ENCODE measurements at regions not wholly inside any gene's neighbourhood (a gene's known extent, or its start where the extent isn't known, plus 50 kb on each side); places are given as distances from the start of the nearest gene placed in this dataset.

DNA sequence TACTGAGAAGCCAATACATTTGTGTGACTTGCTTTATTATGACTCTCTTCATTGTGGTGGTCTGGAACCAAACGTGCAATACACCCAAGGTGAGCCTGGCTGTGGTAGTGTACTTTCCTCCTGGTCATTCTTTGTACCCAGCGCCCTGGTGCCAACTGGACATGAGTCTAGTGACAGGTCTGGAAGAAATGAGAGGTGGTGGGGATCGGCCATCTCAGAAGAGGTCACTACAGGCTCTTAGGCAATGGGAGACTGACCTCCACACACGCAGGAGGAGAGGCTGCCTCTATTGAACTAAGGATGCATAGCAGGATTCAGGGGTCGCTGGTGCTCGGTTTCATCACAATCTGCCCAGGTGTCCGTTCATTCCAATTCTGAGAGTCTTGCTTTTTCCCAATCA, 56.4 kb upstream of the RTL6 start:
- DNase-seq (ENCODE audit: low read depth): no peak

DNA sequence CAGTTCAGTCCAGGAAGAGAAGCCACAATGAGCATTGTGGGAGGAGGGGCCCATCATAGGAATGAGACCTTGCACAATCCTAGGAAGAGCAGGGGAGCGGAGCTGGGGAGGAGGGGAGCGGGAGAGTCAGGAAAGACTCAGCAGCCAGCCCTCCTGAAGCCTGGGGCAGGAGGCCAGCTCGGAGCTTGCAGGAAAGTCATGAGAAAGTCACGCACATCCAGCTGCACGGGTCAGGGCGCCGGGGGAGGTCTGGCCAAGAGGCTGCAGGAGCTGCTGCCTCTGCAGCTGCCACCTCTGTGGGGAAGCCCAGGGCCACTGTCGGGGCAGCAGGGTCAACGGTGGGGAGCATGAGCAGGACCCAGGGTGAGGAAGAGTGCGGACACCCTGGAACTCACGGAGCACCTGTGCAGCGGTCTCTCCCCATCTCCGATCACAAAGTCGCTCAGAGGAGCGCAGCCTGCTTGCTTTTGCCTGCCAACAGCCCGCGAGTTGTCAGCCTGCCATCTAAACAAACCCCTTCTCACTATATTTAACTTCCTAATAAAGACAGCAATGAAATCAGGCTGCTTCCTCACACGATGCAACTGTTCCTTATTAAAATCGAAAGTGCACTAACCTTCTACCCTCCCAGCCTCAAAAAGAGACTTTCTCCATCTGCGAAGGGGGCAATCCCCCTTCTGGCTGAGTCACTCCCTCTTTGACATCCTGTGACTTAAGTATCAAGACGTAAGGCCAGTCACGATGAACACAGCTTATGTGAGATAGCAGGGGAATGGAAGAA, 52.9 kb upstream of the RTL6 start:
- DNase-seq (ENCODE audit: low read depth): no peak

DNA sequence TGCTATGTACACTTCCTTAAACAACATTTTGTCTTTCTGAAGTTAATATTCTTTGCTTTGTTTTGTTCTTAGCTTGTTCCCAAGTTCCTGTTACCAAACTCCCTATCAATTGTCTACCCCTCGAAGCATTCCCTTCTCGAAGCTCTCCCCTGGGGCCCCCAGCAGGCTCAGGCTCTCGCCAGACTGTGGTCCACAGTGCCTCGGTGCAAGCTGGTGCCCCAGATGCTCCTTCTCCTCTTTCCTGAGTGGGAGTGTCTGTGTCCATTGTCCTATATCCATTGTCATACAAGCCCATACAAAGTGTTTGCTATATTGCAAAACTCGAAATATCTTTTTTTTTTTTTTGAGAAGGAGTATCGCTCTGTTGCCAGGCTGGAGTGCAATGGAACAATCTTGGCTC, 51.7 kb upstream of the RTL6 start:
- no peak for DNase-seq (ENCODE audit: low read depth)

DNA sequence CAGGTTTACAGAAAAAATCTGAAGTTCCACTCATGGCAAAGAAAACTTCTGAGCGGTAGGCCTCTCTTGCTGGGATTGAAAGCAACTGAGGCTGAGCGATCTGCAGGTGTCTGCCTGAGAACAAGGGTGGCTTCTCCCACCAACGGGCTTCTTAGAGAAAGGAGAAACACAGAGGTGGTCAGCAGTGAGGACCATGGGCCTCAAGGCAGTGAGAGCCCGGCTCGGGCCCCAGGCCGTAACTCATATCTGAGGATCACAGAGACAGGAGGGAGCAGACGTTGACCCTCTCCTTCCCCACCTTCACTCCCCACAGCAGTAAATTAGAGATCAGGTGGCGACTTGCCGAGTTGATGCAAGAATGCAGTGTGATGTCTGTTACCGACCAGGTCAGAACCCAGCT, 50.9 kb upstream of the RTL6 start:
- DNase-seq (ENCODE audit: low read depth): no peak
